GM18870 (cell line): ENCODE measurements at regions not wholly inside any gene's neighbourhood (a gene's known extent, or its start where the extent isn't known, plus 50 kb on each side); places are given as distances from the start of the nearest gene placed in this dataset.
"Not testable (repeated sequence)": the region's sequence is repeated elsewhere in the genome, so short reads cannot be mapped to it uniquely, and the experiment has no call there.

Experiments used
- ATAC-seq: cut with Tn5 transposase; IDR thresholded peaks from one replicate; pipeline ENCODE4 v1.9.1; 2021; ENCODE audit warnings: moderate library complexity; ENCODE audit not compliant: unreplicated experiment

DNA sequence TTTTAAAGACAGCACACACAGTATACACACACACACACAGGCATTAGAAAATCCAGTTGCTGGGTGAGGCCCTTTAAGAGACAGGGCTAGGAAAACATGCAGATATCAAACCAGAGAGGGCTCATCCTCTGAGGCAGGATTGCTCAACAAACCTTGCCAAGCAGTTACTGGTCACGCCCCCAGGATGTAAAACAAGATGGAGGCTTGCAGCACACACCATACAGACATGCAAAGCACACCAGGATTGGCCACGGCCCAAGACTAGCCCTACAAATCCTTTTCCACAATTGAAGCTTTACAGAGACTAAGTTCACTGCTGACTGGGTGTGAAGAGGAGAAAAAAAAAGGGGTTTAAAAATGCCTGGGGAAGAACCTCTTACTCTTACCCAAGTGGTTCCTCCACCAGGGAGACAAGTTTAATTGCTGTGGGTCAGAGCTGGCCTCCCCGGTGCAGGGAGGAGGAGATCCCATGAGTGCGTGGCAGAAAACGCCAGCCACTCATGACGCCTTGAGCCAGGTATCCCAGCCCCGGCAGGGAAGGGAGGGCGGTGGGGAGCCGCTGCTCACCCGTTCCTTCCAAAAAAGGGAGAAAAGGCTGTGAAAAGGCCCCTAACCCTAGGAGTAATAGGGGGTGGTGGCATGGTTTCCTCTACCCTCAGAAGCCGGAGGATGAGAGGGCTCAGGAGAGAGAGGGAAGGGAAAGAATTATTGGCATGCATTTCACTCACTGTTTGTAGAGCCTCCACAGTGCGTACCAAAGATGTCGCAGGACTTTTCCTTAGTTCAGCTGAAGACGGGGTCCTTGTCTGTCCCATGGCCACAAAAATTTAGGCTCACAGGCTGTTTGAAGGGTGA lies 594.6 kb upstream of the ZP4 start:
- ATAC-seq = no peak

DNA sequence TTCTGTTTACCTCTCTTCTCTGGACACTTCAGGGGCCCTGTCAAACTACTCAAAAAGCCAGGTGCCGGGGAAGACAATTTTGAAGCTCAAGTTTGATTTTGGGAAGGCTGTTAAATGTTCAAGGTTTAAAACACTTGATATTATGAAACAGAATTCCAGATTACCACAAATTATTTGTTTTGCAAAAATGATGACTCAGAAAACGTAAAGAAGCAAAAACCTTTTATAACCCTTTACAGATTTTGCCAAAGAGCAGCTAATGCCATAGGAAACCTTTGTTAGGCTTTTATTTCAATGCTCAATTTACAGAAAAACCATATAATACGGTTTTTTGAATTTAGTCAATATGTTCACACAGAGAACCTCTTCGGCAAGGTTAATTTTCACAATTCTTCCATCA lies 593.4 kb upstream of the ZP4 start:
- ATAC-seq = no peak

DNA sequence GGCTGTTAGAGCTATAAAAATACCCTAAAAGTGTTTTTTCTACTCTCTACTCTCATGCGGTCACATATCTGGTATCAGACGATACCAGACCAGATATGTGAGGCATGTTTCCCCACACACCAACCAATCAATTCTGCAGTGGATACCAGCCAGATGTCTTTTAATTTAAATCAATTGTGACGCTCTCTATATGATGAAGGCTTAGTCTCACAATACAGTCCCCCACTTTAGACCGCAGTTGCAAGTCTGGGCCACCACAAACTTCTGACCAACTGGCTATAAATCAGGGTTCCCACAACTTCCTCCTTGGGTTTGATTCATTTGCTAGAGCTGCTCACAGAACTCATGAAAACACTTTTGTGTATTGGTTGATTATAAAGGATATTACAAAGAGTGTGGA lies 586.1 kb upstream of the ZP4 start:
- ATAC-seq = no peak

DNA sequence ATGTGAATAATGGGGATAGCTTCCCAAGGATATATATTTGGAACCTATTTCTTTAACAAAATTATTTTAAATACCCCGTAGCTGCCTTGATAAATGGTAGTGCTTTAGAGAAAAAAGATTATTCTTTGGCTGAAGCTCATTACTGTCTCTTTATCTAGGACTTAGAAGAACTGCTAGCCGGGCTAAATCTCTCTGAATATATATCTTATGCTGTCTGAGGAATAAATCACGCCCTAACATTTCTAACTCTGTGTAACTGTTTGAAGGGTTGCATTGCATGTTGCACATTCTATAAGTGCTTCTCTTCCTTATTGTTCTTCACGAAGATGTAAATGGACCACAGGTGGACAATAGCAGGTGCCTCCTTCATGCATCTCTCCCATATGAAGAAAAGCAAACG lies 585.0 kb upstream of the ZP4 start:
- ATAC-seq = no peak

DNA sequence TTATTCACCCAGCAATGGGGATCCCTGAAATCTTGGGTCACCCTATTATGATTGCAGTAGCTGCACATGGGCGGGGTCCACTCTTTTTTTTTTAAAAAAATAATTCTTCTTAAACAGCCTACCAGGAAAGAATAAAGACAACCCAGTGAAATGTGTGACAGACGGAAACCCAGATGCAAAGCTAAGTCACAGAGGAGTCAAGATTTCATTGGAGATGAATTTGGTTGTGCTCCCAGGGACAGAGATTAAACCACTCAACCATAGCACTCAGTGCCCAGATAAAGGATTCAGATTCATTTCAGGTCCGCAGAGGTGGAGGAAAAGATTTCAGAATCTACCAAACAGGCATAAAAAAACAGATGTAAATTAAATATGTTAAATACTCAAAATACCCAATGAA lies 583.5 kb upstream of the ZP4 start:
- no peak for ATAC-seq

DNA sequence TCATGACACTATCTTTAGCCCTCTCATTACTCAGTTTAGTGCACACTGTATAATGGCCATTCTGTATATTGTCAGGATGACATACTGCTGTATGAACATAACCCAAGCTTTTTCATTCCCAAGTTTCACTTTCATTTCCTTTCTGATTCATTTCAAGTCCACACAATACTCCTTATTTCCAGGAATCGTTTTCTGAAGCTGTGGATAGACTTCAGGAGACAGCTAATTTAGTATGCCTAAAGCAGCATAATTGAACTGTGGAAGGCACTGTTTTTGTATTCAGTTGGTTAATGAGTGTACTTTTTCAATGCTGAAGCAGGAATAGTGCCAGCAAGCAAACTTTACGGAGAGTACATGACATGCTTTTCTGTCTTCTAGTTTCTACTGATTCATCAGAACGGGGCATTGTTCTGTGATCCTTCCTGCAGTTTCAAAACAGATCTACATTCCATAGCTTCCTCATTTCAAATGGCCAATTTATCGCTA lies 578.5 kb upstream of the ZP4 start:
- ATAC-seq = no peak

DNA sequence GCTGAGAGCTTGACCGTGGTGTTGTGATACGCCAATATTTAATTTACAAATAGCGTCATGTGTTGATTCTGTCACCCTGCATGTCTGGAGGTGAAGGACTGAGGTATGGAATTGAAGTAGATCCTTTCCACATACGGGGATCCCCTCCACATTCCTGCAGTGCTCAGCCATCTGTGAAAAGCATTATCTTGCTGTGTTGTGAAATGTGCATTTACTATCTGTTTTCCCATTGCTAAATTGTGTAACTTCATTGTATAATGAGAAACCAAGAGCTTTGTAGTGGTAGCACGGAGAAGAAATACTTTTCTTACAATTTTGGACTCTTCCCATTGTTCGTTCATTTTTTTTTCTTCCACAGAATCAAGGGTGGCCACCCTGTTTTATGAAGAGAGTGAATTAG lies 577.3 kb upstream of the ZP4 start:
- ATAC-seq = no peak

DNA sequence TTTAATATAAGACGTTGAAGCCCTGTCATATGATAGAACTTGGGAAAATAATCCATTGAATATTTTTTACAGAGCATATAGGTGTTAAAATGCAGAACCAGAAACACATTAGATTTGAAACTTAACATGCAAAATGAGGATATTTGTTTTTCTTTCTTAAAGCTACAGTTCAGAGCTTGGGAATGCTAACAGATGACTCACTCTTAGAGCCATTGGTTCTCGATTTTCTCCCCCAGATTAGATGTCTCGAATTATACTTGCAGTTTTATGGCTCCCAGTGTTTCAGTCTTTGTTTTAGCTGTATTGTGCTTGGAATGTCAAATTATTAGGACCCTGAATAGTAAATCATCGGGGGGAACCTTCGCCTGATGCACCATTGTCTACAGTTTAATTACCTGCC lies 575.7 kb upstream of the ZP4 start:
- ATAC-seq = no peak

DNA sequence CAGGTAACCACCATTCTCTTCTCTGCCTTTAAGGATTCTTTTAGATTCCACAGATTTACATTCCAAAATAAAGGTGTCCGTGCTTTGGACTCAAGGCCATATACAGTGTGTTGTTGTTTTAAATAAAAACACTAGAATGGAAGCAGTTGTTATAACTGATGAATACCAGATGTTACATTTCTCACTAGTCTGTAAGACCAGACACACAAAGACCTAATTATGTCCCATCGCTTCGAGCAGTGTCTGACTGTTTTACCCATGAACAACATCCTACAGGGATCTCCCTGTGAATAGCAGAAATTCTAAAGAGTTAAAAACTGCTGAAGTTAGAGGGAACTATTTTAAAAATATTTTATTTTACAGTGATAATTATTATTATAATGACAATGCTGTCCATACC lies 574.7 kb upstream of the ZP4 start:
- ATAC-seq = no peak

DNA sequence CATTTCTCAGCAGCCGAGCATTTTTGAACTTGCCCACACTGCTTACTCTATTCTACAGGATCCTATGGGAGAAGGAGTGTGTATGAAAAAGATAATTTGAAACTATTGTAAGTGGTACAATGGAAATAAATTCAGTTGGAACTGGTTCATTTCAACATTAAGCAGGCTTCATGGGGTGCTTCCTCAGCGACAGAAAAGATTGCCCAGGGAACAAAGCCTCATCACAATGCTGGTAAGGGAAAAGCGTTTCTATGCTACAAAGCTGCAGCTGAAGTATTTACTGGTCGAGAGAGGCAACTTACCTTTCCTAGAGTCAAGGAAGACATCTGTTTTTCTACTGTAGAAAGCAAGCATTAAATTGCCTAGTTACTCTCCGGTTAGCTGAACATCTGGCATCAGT lies 568.2 kb upstream of the ZP4 start:
- no peak for ATAC-seq

DNA sequence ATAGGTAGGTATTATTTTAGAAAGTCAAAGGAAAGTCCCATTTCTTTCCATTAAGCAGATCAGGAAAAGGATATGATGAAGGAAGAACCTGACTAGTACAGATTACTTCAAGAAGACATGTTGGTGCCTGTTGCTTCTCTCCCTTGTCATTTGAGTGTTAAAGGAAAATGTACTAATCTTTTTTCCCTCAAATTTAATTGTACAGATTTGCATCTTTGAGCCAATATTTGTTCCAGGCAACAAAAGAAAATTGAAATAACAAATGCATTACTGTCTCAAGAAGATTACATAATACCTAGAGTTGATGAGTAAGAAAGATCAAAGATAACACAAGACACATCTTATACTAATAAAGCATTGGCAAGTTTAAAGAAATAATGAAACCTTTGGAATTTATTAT lies 566.9 kb upstream of the ZP4 start:
- ATAC-seq = no peak

DNA sequence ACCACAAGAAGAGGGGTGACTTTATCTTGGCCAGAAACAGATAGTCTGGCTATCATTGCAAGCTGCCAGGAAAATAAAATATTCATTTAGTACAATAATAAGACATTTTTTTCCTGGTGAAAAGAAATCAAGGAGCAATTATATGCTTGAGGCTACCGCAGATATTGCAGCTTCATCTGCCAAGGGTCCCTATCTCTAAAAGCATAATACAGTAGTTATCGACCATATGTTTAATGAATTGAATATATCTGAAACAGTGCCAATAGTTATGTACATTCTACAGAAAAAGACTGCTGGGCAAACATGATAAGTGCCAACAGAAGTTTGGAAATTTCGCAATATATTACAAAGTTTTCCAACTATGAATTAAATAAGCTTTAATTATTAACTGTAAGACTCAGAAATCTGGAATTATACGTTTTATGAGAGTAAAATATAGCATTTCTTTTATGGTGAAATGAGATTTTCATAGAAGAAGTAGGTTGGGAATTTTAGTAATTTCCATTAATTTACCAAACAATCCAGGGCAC lies 561.1 kb upstream of the ZP4 start:
- ATAC-seq = no peak

DNA sequence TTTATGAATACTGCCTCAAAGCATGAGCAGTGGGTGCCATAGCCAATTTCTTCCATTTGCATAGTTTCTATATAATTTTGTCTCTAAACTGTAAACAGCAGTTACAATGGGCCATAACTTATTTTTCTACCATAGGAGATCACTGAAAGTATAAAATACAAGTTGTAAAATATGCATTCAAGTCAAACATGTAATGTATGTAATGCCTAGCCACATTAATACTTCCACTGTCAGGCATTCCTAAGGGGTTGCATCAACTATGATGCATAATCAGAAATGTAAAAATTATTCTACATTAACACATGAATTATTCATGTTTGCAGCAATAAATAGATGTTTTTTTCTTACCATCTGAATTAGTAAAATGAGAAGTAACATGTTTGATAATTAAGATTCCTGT lies 560.3 kb upstream of the ZP4 start:
- no peak for ATAC-seq

DNA sequence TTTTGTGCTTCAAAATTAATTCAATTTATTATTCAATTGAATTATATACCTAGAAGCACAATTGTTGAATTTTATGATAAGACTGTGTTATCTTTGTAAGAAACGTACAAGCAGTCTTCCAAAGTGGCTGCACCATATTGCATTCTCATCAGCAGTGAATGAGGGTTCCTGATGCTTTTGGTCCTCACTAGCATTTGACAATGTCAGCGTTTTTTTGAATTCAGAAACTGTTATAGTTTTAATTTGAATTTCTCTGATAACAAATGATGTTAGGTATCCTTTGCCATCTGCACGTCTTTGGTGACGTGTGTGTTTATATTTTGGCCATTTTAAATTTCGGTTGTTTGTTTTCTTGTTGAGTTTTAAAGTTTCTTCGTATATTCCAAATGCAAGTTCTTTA lies 553.0 kb upstream of the ZP4 start:
- no peak for ATAC-seq

DNA sequence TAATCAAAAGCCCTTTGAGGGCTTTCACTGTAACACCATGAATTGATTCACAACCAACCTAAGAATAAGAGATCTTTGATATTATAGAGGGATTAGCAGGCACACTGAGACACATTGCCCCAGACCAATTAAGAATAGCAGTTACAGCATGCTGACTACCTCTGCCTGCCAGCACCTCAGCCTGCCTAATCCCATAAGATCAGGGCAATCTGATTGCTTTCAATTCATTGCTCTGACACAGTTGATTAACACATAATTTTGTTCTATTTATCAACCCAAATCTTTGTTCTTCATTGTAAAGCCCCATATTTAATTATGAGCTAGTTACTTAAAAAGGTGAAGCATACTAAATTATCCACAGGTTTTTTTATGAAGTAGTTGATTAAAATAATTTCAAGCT lies 548.8 kb upstream of the ZP4 start:
- ATAC-seq = no peak

DNA sequence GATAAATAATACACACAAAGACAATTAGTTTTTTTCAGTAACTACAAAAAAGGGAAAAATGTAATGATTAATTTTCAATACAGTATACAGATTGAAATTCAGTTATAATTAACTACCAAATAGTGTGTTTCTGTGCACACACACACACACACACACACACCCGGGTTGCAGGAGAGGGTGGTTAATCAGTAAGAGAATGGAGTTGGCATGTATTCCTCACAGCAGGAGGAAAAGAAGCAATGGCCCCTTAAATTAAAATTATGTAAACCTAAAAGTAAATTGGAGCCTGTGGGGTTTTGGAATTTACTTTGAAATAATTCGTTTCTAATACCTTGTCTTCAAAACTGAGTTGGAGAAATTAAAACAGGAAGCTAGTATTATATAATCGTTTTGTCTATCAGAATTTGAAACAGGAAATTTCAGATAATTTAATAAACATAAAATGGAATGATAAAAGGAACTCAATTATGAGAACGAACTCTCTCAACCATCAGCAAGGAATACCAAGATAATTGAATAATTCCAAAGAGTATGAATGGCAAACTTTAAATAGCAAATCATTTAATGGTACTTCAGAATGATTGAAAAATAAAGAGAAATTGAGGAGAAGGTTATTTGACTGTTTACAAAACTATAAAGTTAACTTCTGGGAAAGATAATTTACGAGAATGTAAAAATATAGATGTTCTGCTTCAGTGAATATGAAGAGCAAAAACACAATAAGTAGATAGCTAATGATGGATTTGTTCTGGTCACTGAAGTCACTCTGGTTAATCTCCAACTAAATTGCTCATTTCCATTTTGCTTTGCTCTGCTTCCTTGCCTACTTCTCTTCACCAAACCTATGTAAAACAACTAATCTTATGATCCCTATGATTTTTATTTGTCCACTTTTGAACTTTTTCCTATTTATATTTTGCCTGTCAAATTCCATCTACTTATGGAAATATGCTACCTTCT lies 547.9 kb upstream of the ZP4 start:
- ATAC-seq = no peak

DNA sequence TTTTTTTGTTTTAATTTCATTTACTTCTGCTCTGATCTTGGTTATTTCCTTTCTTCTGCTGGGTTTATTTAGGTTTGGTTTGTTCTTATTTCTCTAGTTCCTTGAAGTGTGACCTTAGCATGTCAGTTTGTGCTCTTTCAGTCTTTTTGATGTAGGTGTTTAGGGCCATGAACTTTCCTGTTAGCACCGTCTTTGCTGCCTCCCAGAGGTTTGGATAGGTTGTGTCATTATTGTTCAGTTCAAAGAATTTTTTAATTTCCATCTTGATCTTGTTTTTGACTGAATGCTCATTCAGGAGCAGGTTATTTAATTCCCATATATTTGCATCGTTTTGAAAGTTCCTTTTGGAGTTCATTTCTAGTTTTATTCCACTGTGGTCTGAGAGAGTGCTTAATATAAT lies 539.0 kb upstream of the ZP4 start:
- ATAC-seq = not testable (repeated sequence)

DNA sequence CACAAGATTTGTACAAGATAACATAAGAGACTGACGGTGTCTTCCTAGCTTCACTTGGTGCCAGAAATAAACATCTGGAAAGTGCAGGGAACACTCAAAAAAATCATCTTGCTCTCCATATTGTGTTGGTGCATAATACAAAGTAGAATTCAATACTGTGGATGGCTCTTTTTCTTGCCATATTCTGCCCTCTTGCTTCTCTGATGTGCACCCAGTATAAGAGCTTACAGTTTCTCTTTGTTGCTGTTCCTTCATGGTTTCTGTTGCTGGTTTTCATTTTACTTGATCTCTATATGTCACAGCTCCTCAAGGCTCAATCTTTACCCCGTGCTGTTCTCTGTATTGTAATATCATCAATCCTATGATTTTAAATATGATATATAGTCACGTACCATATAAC lies 528.5 kb upstream of the ZP4 start:
- no peak for ATAC-seq

DNA sequence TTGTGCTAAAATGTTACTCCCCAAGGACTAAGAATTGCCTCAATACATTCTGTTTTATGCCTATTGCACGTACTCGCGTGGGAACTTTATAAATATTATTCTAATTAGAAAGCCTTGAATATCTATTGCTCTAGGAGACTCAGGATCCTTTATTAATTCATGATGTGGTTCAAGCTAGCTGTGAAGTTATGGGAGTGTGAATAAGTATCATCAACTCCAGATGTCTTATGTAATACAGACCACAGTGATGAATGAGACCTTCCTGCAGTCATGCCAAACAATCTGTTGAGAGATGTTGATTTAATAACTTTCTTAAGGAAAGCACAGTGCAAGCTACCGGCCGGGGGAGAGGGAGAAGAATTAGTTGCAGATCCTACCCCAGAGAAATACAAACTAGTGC lies 519.2 kb upstream of the ZP4 start:
- no peak for ATAC-seq

DNA sequence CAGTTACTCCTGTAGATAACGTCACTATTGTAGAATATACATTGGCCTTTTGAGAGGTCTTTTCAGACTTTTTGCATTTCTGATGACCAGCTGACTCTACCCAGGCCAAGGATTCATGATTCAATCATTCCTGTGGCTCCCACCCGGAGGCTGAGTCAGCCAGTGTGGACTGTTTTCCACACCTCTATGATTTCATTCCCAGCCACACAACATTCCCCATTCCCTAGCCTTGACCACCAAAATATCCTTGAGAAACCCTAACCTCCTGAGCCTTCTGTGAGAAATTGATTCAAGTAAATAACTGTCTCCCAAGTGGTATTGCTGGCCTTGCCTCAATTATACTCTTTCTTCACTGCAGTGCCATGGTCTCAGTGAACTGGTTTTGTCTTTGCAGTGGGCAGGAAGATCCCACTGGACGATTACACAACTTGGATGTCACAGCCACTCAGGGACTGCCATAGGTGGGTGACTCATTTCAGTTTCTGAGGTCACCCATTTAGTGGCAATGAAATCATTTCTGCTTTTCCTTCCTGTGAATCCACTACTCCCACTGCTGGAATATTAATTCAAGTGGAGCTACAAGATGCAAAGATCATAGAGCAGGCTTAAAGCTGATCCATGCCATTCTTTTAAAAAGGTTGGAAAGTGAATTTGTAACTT lies 518.6 kb upstream of the ZP4 start:
- ATAC-seq = no peak

DNA sequence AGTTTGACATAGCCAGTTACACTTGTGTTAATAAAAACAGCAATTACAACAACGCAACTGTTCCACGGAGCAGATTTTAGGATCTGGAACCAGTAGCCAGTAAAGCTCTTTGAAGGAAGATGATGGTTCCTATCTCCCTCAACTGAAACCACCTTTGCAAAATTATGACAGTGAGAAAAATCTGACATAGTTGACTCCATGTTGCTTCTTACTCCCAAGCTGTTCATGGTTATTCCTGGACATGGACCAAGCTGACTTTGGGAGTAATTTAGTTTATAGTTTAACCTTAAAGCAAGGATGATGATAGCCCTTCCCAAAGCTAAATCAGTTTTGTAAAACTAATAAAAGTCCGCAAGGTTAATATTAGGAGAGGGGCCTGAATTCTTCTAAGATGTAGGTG lies 518.0 kb upstream of the ZP4 start:
- ATAC-seq = no peak
